ENCODE measurements at regions not wholly inside any gene's neighbourhood (a gene's known extent, or its start where the extent isn't known, plus 50 kb on each side); places are given as distances from the start of the nearest gene placed in this dataset.
"Not testable (repeated sequence)": the region's sequence is repeated elsewhere in the genome, so short reads cannot be mapped to it uniquely, and the experiment has no call there.

DNA sequence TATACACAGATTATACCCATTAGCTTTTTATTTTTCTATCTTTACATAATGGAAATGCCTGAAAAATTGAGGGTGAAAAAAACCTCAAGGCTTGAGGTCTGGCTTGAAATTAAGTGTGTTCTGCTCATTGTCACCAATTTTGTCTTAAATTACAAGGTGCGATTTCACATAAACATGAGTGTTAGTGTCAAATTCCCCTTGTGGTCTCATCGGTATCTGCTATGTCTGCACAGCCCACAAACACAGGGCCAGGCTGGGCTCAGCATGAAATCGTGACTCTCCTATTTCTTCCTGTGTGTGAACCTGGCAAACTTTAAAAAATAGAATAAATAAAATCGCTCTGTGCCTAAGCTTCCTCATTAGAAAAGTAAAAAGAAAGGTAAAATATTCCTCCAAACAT, 109.1 kb downstream of the CRLF2 start:
- no peak for DNase-seq (ENCODE audit: low read depth)

DNA sequence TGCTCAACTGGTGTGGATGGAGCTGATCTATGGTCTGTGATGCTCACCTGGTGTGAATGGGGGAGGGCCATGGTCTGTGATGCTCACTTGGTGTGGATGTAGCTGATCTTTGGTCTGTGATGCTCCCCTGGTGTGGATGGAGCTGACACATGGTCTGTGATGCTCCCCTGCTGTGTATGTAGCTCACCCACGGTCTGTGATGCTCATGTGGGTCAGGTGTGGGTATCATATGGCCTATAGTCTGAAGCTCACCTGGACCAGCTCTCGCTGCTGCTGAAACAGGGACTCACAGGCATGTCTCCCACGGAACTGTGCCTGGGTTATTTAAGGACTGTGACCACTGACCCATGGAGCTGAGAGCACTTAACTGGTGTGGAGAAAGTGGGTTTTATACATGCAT, 109.7 kb downstream of the CRLF2 start:
- no peak for DNase-seq (ENCODE audit: low read depth)

DNA sequence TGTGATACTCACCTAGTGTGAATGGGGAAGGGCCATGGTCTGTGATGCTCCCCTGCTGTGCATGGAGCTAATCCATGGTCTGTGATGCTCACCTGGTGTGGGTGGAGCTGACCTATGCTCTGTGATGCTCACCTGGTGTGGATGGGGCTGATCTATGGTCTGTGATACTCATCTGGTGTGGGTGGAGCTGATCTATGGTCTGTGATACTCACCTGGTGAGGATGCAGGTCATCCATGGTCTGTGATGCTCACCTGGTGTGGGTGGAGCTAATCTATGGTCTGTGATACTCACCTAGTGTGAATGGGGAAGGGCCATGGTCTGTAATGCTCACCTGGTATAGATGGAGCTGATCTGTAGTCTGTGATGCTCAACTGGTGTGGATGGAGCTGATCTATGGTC, 110.2 kb downstream of the CRLF2 start:
- not testable (repeated sequence) for DNase-seq (ENCODE audit: low read depth)

- no peak for DNase-seq (ENCODE audit: low read depth)
Observed at GRCh38 chrX:1099146-1099770, 113.2 kb downstream of the CRLF2 start.

GRCh38 chrX:1097328-1097727, 115.1 kb downstream of the CRLF2 start:
- DNase-seq (ENCODE audit: low read depth) = no peak

DNA sequence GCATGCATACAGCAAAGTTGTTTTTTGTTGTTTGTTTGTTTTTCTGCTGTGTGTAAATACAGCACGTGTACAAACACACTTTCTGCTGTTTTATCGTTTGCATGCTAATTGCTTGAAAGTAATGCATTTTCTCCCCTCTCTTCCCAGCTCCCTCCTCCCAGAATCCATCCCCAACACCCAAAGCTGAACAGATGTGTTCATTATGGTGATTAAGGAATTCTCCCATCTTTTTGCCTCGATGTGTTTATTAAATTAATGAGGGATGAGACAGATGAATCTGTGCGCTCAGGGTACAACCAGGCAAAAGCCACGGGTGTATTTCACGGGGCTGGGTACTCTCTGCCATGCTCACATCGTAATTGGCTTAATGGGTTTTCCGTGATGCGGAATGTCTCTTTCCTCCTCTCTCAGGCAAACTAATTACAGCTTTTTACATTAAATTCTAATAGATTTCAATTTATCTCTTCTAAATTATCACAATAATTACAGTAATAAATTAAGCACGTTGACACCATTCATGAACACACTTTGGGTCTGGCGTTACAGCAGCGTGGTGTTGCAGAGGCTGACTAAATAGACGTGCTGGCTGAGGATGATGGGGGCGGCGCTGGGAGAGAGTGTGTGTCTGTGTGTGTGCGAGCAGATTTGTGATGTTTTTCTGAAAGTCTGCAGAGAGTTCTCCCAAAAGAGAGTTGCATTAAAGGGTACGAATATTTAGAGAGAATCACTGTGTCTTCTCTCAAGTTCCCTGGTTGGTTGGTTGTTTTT, 117.7 kb downstream of the CRLF2 start:
- DNase-seq (ENCODE audit: low read depth) = no peak

- no peak for DNase-seq (ENCODE audit: low read depth)
Observed at GRCh38 chrX:1093586-1094421, 118.6 kb downstream of the CRLF2 start.

GRCh38 chrX:1093121-1093520, 119.3 kb downstream of the CRLF2 start:
- DNase-seq (ENCODE audit: low read depth) = no peak

DNA sequence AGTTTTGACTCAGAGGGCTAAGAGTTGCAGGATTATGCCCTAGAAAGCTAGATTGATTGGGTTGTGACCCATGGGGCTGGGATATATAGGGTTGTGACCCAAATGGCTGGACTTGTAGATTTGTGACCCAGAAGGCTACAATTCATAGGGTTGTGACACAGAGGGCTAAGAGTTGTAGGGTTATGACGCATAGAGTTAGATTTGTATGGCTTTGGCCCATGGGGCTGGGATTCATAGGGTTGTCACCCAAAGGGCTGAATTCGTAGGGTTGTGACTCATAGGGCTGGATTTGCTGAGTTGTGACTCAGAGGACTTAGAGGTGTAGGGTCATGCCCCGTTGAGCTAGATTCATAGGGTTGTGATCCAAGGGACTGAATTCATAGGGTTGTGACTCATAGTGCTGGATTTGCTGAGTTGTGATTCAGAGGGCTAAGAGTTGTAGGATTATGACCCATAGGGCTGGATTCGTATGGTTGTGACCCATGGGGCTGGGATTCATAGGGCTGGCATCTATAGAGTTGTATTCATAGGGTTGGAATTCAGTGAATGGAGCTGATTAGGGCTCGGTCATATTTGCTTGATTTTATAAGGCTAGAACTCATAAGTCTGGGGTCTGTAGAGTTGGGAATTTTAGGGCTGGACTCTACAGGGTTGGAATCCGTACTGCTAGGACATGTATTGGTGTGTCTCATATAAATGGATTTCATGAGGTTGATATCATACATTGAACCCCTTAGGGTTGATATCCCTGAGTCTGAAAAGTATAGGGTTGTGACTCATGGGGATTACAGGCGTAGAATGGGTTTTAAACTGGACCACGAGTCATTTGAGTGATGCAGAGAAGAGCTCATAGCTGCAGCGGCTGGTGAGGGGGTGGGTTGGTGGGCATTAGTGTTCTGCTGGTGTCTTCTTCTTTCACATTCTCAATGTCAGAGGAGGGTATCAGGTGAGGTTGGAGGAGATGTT, 125.7 kb downstream of the CRLF2 start:
- DNase-seq (ENCODE audit: low read depth) = no peak

DNA sequence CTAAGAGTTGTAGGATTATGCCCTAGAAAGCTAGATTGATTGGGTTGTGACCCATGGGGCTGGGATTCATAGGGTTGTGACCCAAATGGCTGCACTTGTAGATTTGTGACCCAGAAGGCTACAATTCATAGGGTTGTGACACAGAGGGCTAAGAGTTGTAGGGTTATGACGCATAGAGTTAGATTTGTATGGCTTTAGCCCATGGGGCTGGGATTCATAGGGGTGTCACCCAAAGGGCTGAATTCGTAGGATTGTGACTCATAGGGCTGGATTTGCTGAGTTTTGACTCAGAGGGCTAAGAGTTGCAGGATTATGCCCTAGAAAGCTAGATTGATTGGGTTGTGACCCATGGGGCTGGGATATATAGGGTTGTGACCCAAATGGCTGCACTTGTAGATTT, 126.6 kb downstream of the CRLF2 start:
- not testable (repeated sequence) for DNase-seq (ENCODE audit: low read depth)

DNA sequence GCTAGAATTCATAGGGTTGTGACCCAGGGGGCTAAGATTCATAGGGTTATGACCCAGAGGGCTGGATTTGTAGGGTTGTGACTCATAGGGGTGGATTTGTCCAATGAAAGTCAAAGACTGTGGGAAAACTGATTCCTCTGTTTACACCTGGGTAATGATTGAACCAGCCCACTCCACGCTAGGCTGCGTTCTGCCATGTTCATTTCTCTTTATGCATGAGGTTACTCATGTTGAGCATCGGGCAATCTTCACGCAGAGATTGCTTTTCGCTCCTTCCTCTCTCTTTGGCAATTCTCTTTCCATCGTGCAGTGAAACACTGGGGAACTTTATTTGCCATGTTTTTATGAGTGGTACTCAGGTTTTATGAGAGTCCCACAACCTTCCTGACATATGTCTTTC, 127.8 kb downstream of the CRLF2 start:
- no peak for DNase-seq (ENCODE audit: low read depth)

DNA sequence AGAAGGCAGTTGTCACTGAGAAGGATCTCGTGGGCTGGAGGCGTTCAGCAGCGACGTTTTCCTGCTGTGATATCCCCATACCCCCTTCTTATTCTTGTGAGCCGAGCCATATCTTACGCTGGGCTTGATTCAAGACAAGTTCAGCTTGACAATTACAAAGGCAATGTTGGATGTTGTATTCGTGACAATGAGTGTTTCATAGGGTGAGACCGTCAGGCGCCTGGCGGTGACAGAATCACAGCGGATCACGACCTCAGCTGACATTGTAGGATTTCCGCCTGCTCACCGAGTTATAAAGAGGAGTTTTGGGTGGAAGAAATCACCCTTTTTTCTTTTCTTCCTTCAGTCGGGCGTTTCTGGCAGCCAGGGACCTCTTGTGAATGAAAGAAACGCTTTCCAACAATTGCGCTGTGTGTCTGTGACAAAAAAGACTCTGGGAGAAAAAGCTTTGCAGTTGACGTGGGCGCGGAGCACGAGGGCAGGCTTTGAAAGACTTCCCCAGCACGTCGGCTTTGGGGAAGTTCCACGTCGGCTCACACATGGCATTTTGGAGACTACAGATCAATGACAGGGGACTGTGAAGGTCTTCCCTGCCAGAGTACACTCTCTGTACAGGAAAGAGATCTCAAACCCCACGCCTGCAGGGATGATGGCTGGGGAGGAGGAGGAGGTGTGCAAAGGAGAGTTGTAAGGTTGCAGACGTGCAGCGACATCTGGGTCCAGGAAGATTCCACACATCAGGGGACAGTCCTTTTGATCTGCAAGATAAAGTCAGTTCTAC, 135.4 kb downstream of the CRLF2 start:
- DNase-seq (ENCODE audit: low read depth) = no peak

DNA sequence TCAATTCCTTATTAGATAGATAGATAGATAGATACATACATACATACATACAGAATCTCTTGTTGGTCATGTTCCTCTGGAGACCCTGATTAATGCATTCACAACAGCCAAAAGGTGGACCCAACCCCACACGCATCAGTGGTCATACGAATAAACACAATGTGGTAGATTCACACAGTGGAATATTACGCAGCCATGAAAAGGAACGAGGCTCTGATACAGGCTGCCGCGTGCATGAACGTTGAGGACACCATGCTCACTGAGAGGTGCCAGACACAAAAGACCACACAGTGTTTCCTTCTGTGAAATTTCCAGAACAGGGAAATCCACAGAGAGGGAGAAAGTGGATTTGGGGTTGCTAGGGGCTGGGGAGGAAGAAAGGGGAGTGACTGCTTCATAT, 136.7 kb downstream of the CRLF2 start:
- no peak for DNase-seq (ENCODE audit: low read depth)

DNA sequence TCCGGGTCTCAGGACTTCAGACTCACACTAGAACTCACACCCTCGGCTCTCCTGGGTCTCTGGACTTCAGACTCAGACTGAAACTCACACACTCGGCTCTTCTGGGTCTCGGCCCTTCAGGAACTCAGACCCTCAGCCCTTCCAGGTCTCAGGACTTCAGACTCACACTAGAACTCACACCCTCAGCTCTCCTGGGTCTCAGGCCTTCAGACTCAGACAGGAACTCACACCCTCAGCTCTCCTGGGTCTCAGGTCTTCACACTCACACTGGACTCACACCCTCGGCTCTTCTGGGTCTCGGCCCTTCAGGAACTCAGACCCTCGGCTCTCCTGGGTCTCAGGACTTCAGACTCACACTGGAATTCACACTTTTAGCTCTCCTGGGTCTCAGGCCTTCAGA, 137.3 kb downstream of the CRLF2 start:
- DNase-seq (ENCODE audit: low read depth) = no peak

DNA sequence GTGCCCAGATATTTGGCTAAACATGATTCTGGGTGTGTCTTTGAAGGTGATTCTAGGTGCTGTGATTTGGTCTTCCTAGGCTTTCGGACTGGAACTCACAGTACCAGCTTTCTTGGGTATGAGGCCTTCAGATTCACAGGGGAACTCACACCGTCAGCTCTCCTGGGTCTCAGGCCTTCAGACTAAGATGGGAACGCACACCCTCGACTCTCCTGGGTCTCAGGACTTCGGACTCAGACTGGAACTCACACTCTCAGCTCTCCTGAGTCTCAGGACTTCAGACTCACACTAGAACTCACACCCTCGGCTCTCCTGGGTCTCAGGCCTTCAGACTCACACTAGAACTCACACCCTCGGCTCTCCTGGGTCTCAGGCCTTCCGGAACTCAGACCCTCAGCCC, 137.7 kb downstream of the CRLF2 start:
- no peak for DNase-seq (ENCODE audit: low read depth)

DNA sequence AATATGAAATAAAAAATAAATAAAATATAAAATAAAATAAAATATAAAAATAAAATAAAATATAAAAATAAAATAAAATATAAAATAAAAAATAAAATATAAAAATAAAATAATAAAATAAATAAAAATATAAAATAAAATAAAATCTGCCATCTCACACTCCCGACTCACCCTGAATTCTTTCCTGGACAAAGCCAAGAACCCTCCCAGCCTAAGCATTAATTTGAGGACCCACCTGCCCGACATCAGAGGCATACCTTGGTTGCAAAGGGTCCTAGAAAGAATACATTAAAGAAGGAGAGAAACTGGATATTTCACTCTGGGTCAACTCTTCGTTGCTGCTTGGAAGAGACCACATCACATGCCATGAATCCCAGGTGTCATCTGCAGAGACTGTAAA, 138.3 kb downstream of the CRLF2 start:
- no peak for DNase-seq (ENCODE audit: low read depth)

- no peak for DNase-seq (ENCODE audit: low read depth)
Observed at GRCh38 chrX:1072637-1073377, 139.6 kb downstream of the CRLF2 start.

DNA sequence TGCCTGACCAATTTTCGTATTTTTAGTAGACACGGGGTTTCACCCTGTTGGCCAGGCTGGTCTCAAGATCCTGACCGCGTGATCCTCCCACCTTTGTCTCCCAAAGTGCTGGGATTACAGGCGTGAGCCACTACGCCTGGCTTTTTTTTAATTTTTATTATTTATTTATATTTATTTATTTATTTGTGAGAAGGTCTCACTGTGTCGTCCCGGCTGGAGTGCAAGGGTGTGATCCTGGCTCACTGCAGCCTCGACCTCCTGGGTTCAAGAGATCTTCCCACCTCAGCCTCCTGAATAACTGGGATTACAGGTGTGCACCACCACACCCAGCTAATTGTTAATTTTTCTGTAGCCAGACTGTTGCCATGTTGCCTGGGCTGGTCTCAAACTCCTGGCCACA, 141.1 kb downstream of the CRLF2 start:
- DNase-seq (ENCODE audit: low read depth) = no peak

DNA sequence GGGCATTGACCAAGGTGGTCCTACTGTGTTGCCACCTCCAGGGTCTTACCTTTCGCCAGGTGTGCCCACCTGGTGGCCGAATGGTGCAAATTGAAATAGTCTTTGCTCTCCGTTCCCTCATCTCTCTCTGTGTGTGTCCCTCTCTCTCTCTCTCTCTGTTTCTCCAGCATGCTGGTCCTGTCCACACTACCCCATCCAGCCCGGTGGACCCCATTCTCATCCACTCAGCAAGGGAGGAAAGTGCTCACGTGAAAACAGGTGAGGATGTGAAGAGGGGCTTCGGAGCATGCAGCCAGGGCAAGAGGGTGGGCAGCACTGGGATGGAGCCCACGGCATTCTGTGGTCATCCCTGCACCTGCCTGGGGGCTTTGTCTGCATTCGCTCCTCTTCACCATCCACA, 150.1 kb downstream of the CRLF2 start:
- no peak for DNase-seq (ENCODE audit: low read depth)

- DNase-seq (ENCODE audit: low read depth) = no peak
Observed at GRCh38 chrX:1060562-1060960, 151.9 kb downstream of the CRLF2 start.
